Endothelial cell of umbilical vein (primary cell): ENCODE measurements at regions not wholly inside any gene's neighbourhood (a gene's known extent, or its start where the extent isn't known, plus 50 kb on each side); places are given as distances from the start of the nearest gene placed in this dataset.
"Not testable (repeated sequence)": the region's sequence is repeated elsewhere in the genome, so short reads cannot be mapped to it uniquely, and the experiment has no call there.

Experiments used
- BruUV-seq: library from RNA; stranded (reverse); fragments of 400-500 nt; replicated peaks from 2 replicates; lab custom pipeline; 2021; lab: Mats Ljungman, UMichigan
- CTCF ChIA-PET: fragments of 300-600, 350-600 bp; sonication (Branson Sonifier 250); formaldehyde crosslinking; loops from one replicate; lab custom pipeline; 2021; ENCODE audit warnings: antibody characterized with exemption, inconsistent platforms; lab: Charles Lee
- POLR2A ChIA-PET: fragments of 300-600, 350-600 bp; sonication (Branson Sonifier 250); formaldehyde crosslinking; loops from one replicate; lab custom pipeline; 2021; ENCODE audit warnings: antibody characterized with exemption, inconsistent platforms; lab: Charles Lee
- DNase-seq: peaks from one replicate; pipeline ENCODE4 v3.0.0-alpha.2; 2011; ENCODE audit warnings: low read depth, low spot score
- FAIRE-seq: peaks from 2 replicates; lab custom pipeline; 2011; peaks lifted over from hg19 to GRCh38; lab: Jason Lieb, UNC
- H2AFZ ChIP-seq: 2 replicates; pipeline ENCODE4 v1.6.0; 2012; ENCODE audit warnings: low read depth, low read length, control low read depth, inconsistent platforms
- H3K27ac ChIP-seq: 2 replicates; pipeline ENCODE4 v1.5.1; 2011; ENCODE audit warnings: low read depth, mild to moderate bottlenecking, control low read depth, low read length, moderate library complexity; ENCODE audit not compliant: insufficient read depth
- H3K27me3 ChIP-seq, 2 experiments: 2 replicates each; pipeline versions ENCODE4 v1.6.0 to v1.6.1; 2011; ENCODE audit warnings: low read length in 2 of 2, mixed read lengths in 1 of 2; ENCODE audit not compliant: control insufficient read depth in 2 of 2, insufficient read depth in 2 of 2
- H3K36me3 ChIP-seq, 2 experiments: 2 replicates in 1 of 2; 3 replicates in 1 of 2; pipeline ENCODE4 v1.5.1; 2011; ENCODE audit warnings: low read length in 2 of 2, mild to moderate bottlenecking in 1 of 2, moderate library complexity in 1 of 2; ENCODE audit not compliant: control insufficient read depth in 2 of 2, insufficient read depth in 2 of 2; ENCODE audit errors: extremely low read depth in 1 of 2
- H3K4me1 ChIP-seq: 3 replicates; pipeline ENCODE4 v1.5.1; 2011; ENCODE audit warnings: mild to moderate bottlenecking, low read length; ENCODE audit not compliant: control insufficient read depth, insufficient read depth; ENCODE audit errors: extremely low read depth
- H3K4me2 ChIP-seq: 2 replicates; pipeline ENCODE4 v1.6.1; 2011; ENCODE audit warnings: low read length, control low read depth, mixed read lengths; ENCODE audit not compliant: insufficient read depth
- H3K4me3 ChIP-seq, 3 experiments: fragments of 200-600 bp in 1 of 3; sonication (generic), shearing (Covaris generic) in 1 of 3; replicated peaks in 1 of 3; 2 replicates each; pipeline ENCODE4 v1.5.1; 2011 to 2016; ENCODE audit warnings: control low read depth in 3 of 3, low read length in 3 of 3, mild to moderate bottlenecking in 2 of 3, inconsistent platforms in 1 of 3, low read depth in 1 of 3, moderate library complexity in 1 of 3; ENCODE audit not compliant: insufficient read depth in 1 of 3
- H3K79me2 ChIP-seq: 2 replicates; pipeline ENCODE4 v1.6.0; 2012; ENCODE audit warnings: low read length, inconsistent platforms; ENCODE audit not compliant: control insufficient read depth, insufficient read depth
- H3K9ac ChIP-seq: replicated peaks from 2 replicates; pipeline ENCODE3; 2011; ENCODE audit warnings: low read length, control low read depth; ENCODE audit not compliant: insufficient read depth; ENCODE audit errors: extremely low read depth
- H3K9me1 ChIP-seq: replicated peaks from 3 replicates; pipeline ENCODE4 v1.6.0; 2011; ENCODE audit warnings: mild to moderate bottlenecking, low read length; ENCODE audit not compliant: control insufficient read depth, insufficient read depth; ENCODE audit errors: extremely low read depth
- H3K9me3 ChIP-seq: replicated peaks from 2 replicates; pipeline ENCODE4 v1.5.1; 2012; ENCODE audit warnings: low read length, inconsistent platforms; ENCODE audit not compliant: control insufficient read depth, insufficient read depth
- H4K20me1 ChIP-seq: replicated peaks from 2 replicates; pipeline ENCODE3; 2011; ENCODE audit warnings: mild to moderate bottlenecking, low read length; ENCODE audit not compliant: control insufficient read depth, insufficient read depth; ENCODE audit errors: extremely low read depth
- CTCF ChIP-seq, 2 donors: IDR thresholded peaks; 1 replicate in 1 of 2; 2 replicates in 1 of 2; pipeline ENCODE4 v1.5.1; 2011; ENCODE audit warnings: low read length in 2 of 2, mild to moderate bottlenecking in 2 of 2, moderate library complexity in 2 of 2, control low read depth in 1 of 2, inconsistent platforms in 1 of 2, low read depth in 1 of 2; ENCODE audit not compliant: insufficient read depth in 1 of 2; ENCODE audit errors: extremely low read depth in 1 of 2
- EZH2 ChIP-seq: IDR thresholded peaks from 2 replicates; pipeline ENCODE4 v1.6.1; 2012; ENCODE audit warnings: borderline replicate concordance, low read depth, mild to moderate bottlenecking, moderate library complexity, low read length, inconsistent platforms; ENCODE audit not compliant: severe bottlenecking
- FOS ChIP-seq: IDR thresholded peaks from 2 replicates; pipeline ENCODE4 v1.6.1; 2011; ENCODE audit warnings: mild to moderate bottlenecking, low read length, moderate library complexity, borderline replicate concordance; ENCODE audit not compliant: insufficient read depth
- GATA2 ChIP-seq: IDR thresholded peaks from 2 replicates; pipeline ENCODE4 v1.7.0; 2011; ENCODE audit warnings: low read depth, mild to moderate bottlenecking, moderate library complexity, mixed read lengths, low read length; ENCODE audit not compliant: insufficient read length, insufficient read depth
- JUN ChIP-seq: IDR thresholded peaks from 2 replicates; pipeline ENCODE4 v1.6.1; 2011; ENCODE audit warnings: borderline replicate concordance, low read depth; ENCODE audit not compliant: insufficient read length, insufficient read depth
- MYC ChIP-seq: IDR thresholded peaks from one replicate; pipeline ENCODE4 v1.6.1; 2011; ENCODE audit warnings: mild to moderate bottlenecking, low read depth, low read length
- POLR2A ChIP-seq: IDR thresholded peaks from 2 replicates; pipeline ENCODE4 v1.6.1; 2012; ENCODE audit warnings: low read depth, mild to moderate bottlenecking, control low read depth, low read length
- POLR2AphosphoS5 ChIP-seq: IDR thresholded peaks from 2 replicates; pipeline ENCODE4 v1.6.1; 2012; ENCODE audit warnings: low read depth, mild to moderate bottlenecking, control low read depth, low read length, moderate library complexity; ENCODE audit not compliant: insufficient read depth
- dilution Hi-C: fragments of 300-500 bp; cut with MboI; formaldehyde crosslinking; loops from one replicate; pipeline ENCODE4 v1.15.0; 2019; ENCODE audit warnings: low sequenced_read_pairs; ENCODE audit not compliant: extremely low pct_ligation_motif_present
- intact Hi-C: fragments of 100-400 bp; cut with micrococcal nuclease; formaldehyde crosslinking; loops from one replicate; pipeline ENCODE4 v1.10.0; 2022

- dilution Hi-C loops (no loop called here), intact Hi-C loops (no loop called here)
- no peak overlapping the region for H3K4me2 ChIP-seq
- H3K27me3 ChIP-seq = no peaks in the 10 kb centered on the region
- no peak for FAIRE-seq
- POLR2A ChIA-PET = no interaction called here
- H3K9me1 ChIP-seq = no peaks in the 10 kb centered on the region
- CTCF ChIA-PET = no interaction called here
- H3K4me1 ChIP-seq = peaks cover 9% of the 10 kb centered on the region
- H2AFZ ChIP-seq = no peak overlapping the region
- no peak overlapping the region for H3K9ac ChIP-seq
- no TSS peak for BruUV-seq
- no peak for DNase-seq
- no peak overlapping the region for H3K27ac ChIP-seq
- no peaks in the 10 kb centered on the region for H3K36me3 ChIP-seq
- no peaks in the 10 kb centered on the region for H3K79me2 ChIP-seq
- no peak overlapping the region for H3K4me3 ChIP-seq
- H3K9me3 ChIP-seq = no peaks in the 10 kb centered on the region
- TF ChIP-seq JUN (no peak), EZH2 (no peak), POLR2AphosphoS5 (no peak), MYC (no peak), GATA2 (no peak), POLR2A (no peak), CTCF (IDR thresholded peaks at IDR 0.05; ENCODE audit: extremely low read depth in 1 of 2, insufficient read depth in 1 of 2, low read depth in 1 of 2, low read length in 2 of 2) (no peak), FOS (no peak)
- no peaks in the 10 kb centered on the region for H4K20me1 ChIP-seq
These were observed 697.5 kb upstream of the ADGRL4 start for GRCh38 chr1:79704067-79704466.

GRCh38 chr1:79702336-79702999, 695.9 kb upstream of the ADGRL4 start:
- DNase-seq, FAIRE-seq, H3K4me3 ChIP-seq, H3K27me3 ChIP-seq, H3K79me2 ChIP-seq, POLR2A ChIA-PET, H4K20me1 ChIP-seq, intact Hi-C loops, H3K9me3 ChIP-seq, H3K9me1 ChIP-seq, dilution Hi-C loops, H3K4me1 ChIP-seq, CTCF ChIA-PET, H3K4me2 ChIP-seq, H3K27ac ChIP-seq, H3K36me3 ChIP-seq, H3K9ac ChIP-seq, BruUV-seq, H2AFZ ChIP-seq: not testable (repeated sequence)
